Hepatocyte (in vitro differentiated cells): ENCODE measurements at regions not wholly inside any gene's neighbourhood (a gene's known extent, or its start where the extent isn't known, plus 50 kb on each side); places are given as distances from the start of the nearest gene placed in this dataset.

Experiments
- DNase-seq: peaks from one replicate; pipeline ENCODE4 v3.0.0-alpha.2; 2016; ENCODE audit warnings: low spot score
- H2AFZ ChIP-seq: fragments of 200-600 bp; sonication (generic); 2 replicates; pipeline ENCODE4 v1.6.0; 2016; ENCODE audit warnings: antibody characterized with exemption, mild to moderate bottlenecking
- H3K27ac ChIP-seq: fragments of 200-600 bp; sonication (generic); 2 replicates; pipeline ENCODE4 v1.5.1; 2016; ENCODE audit warnings: mild to moderate bottlenecking
- H3K27me3 ChIP-seq: fragments of 200-600 bp; sonication (generic); 2 replicates; pipeline ENCODE4 v1.6.1; 2016
- H3K36me3 ChIP-seq: fragments of 200-600 bp; sonication (generic); replicated peaks from 2 replicates; pipeline ENCODE4 v1.5.1; 2016; ENCODE audit warnings: low read depth; ENCODE audit not compliant: insufficient read depth
- H3K4me1 ChIP-seq: fragments of 200-600 bp; sonication (generic); 2 replicates; pipeline ENCODE4 v1.5.1; 2016; ENCODE audit warnings: mild to moderate bottlenecking, moderate library complexity; ENCODE audit not compliant: insufficient read depth
- H3K4me2 ChIP-seq: fragments of 200-600 bp; sonication (generic); 2 replicates; pipeline ENCODE4 v1.6.0; 2016
- H3K4me3 ChIP-seq: fragments of 200-600 bp; sonication (generic); 2 replicates; pipeline ENCODE4 v1.5.1; 2016; ENCODE audit warnings: mild to moderate bottlenecking
- H3K79me2 ChIP-seq: fragments of 200-600 bp; sonication (generic); 2 replicates; pipeline ENCODE4 v1.6.0; 2017; ENCODE audit warnings: mild to moderate bottlenecking
- H3K9me2 ChIP-seq: fragments of 200-600 bp; sonication (generic); replicated peaks from 2 replicates; pipeline ENCODE4 v1.6.0; 2017; ENCODE audit warnings: mild to moderate bottlenecking; ENCODE audit not compliant: insufficient read depth
- H3K9me3 ChIP-seq: fragments of 200-600 bp; sonication (generic); 2 replicates; pipeline ENCODE4 v1.5.1; 2016; ENCODE audit warnings: low read depth, mild to moderate bottlenecking
- H4K20me1 ChIP-seq: fragments of 200-600 bp; sonication (generic); 2 replicates; pipeline ENCODE4 v1.6.0; 2016; ENCODE audit warnings: mild to moderate bottlenecking; ENCODE audit not compliant: insufficient read depth, poor library complexity, severe bottlenecking
- EZH2 ChIP-seq: fragments of 200-600 bp; sonication (generic); IDR thresholded peaks from 2 replicates; pipeline ENCODE4 v1.6.1; 2016; ENCODE audit warnings: antibody characterized with exemption, mild to moderate bottlenecking, borderline replicate concordance
- EZH2phosphoT487 ChIP-seq: fragments of 200-600 bp; sonication (generic); IDR thresholded peaks from one replicate; pipeline ENCODE4 v1.6.1; 2018; ENCODE audit warnings: antibody characterized with exemption, mild to moderate bottlenecking, low read depth, moderate library complexity; ENCODE audit not compliant: unreplicated experiment, severe bottlenecking
- WGBS: methylation state at CpG from one replicate; pipeline ENCODE4 v1.1.6; 2016; ENCODE audit warnings: low lambda C conversion rate; ENCODE audit errors: missing lambda C conversion rate; 5-methylcytosine and 5-hydroxymethylcytosine counted together
- TF ChIP-seq, protein P1 (sequence below): fragments of 200-600 bp; sonication (generic); IDR thresholded peaks from 2 replicates; pipeline ENCODE4 v1.5.1; 2016; ENCODE audit warnings: antibody characterized with exemption, mild to moderate bottlenecking; ENCODE audit not compliant: poor library complexity

DNA sequence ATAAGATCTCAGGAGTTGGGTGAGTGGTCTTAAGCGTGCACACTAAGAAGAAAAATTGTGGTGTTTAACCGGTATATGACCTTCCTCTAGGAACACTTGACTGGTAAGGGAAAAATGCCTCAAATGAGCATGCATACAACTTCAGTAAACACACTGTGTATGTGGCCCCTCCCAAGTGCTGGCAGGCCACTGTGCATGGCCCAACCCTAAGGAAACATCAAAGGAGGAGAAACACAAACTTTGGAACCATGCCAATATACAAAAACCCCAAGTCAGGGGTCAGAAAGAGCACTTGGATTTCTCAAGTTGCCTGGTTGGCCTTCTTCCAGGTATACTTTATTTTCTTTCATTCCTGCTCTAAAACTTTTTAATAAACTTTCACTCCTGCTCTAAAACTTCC lies 308.9 kb upstream of the LRRTM4 start:
- TF ChIP-seq EZH2phosphoT487 (no peak), EZH2 (no peak)
- TF ChIP-seq, protein P1, sequence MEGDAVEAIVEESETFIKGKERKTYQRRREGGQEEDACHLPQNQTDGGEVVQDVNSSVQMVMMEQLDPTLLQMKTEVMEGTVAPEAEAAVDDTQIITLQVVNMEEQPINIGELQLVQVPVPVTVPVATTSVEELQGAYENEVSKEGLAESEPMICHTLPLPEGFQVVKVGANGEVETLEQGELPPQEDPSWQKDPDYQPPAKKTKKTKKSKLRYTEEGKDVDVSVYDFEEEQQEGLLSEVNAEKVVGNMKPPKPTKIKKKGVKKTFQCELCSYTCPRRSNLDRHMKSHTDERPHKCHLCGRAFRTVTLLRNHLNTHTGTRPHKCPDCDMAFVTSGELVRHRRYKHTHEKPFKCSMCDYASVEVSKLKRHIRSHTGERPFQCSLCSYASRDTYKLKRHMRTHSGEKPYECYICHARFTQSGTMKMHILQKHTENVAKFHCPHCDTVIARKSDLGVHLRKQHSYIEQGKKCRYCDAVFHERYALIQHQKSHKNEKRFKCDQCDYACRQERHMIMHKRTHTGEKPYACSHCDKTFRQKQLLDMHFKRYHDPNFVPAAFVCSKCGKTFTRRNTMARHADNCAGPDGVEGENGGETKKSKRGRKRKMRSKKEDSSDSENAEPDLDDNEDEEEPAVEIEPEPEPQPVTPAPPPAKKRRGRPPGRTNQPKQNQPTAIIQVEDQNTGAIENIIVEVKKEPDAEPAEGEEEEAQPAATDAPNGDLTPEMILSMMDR: no peak
- no peak overlapping the region for H2AFZ ChIP-seq
- WGBS: 78% methylated on average over 2 of the region's 2 CpGs

DNA sequence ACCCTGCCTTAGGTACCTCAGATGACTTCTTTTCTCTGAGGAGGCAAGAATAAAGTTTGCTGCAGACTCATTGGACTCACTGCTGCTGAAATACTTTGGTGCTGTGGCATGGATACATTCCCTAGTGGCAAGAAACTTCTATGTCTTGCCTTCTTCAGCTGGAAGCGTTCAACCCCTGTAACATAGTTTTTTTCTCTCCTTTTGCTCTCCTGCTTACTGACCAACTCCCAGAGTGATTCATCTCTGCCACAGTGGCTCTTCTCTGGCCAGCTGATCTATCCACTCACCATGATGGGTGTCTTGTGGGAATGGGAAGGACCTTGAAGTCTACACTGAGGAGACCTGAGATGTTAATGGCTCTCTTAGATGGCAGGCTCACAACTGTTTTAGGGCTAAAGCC lies 309.3 kb upstream of the LRRTM4 start:
- Histone ChIP-seq H3K27me3 (no peaks in the 10 kb centered on the region), H3K4me2 (no peak overlapping the region), H2AFZ (no peak overlapping the region), H4K20me1 (no peaks in the 10 kb centered on the region), H3K36me3 (no peaks in the 10 kb centered on the region), H3K9me3 (no peaks in the 10 kb centered on the region), H3K27ac (peak overlapping the region; percentile 15), H3K4me1 (no peaks in the 10 kb centered on the region), H3K4me3 (no peak overlapping the region), H3K9me2 (no peaks in the 10 kb centered on the region), H3K79me2 (no peaks in the 10 kb centered on the region)
- DNase-seq: no peak
- WGBS: 83% methylated on average over 1 of the region's 1 CpG
- TF ChIP-seq EZH2phosphoT487: no peak
- no peak for TF ChIP-seq EZH2
- TF ChIP-seq, protein P1: no peak

More for the DNA sequence above, 308.9 kb upstream of the LRRTM4 start:
- Histone ChIP-seq H3K27me3 (no peaks in the 10 kb centered on the region), H3K9me2 (no peaks in the 10 kb centered on the region), H3K27ac (peak overlapping the region; percentile 15), H4K20me1 (no peaks in the 10 kb centered on the region), H3K9me3 (no peaks in the 10 kb centered on the region), H3K4me1 (no peaks in the 10 kb centered on the region), H3K4me3 (no peak overlapping the region), H3K4me2 (no peak overlapping the region), H3K36me3 (no peaks in the 10 kb centered on the region), H3K79me2 (no peaks in the 10 kb centered on the region)
- peak; percentile 11 for DNase-seq

DNA sequence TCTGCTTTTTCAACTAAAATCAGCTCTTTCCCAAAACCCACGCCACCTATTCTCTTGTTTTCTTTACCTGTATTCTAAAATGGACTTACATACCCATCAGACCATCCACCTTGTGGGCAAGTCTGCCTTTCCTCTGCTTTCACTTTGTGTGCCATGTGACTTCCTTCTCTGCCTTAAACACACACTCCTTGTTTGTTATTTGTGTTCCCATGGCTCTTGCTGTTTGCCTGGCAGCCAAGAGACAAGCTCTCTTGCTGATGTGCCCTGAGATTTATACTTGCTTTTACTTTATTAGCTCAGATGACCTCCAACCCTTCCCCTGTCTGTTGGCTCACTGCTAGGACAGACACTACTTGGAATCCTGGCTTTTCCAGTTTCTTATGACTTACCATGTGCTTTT lies 309.7 kb upstream of the LRRTM4 start:
- Histone ChIP-seq H3K27ac (no peak overlapping the region), H4K20me1 (no peaks in the 10 kb centered on the region), H3K4me3 (no peak overlapping the region), H3K9me2 (no peaks in the 10 kb centered on the region), H3K4me2 (no peak overlapping the region), H3K4me1 (no peaks in the 10 kb centered on the region), H2AFZ (no peak overlapping the region), H3K9me3 (no peaks in the 10 kb centered on the region), H3K79me2 (no peaks in the 10 kb centered on the region), H3K27me3 (no peaks in the 10 kb centered on the region), H3K36me3 (no peaks in the 10 kb centered on the region)
- 4% methylated on average over 1 of the region's 1 CpG for WGBS
- TF ChIP-seq, protein P1: no peak
- no peak for DNase-seq

DNA sequence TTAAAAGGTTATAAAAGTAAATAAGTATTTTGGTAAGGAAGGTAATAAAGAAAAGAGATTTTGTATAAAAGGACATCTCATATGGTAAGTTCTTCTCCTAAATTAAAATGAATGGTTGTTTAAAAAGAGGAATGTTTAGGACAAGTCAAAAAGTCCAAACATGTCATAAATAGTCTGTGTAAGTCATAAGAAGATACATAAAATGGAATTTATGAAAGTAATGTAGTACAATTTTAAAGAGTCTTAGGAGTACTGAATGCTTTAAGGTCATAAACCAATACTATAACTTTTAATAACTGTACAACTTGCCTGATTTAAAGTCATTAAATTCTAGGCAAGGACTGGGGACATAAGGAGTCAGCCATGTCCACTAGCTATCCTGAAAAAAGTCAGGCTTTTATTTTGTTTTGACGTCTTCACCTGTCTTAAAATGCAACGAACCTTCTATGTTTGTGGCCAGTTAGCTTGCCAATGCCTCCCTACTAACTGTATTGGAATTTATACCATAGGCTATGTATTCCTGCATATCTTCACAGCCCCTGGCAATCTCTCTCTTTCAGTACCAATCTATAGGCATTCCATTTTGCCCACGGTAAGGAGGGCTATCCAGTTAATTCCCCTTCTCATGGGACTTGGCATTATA lies 312.3 kb upstream of the LRRTM4 start:
- DNase-seq: no peak
- no peak for TF ChIP-seq EZH2phosphoT487
- TF ChIP-seq, protein P1: no peak
- Histone ChIP-seq H3K36me3 (no peaks in the 10 kb centered on the region), H3K27ac (no peak overlapping the region), H3K27me3 (no peaks in the 10 kb centered on the region), H3K4me1 (no peaks in the 10 kb centered on the region), H3K9me2 (no peaks in the 10 kb centered on the region), H3K4me2 (no peak overlapping the region), H3K79me2 (no peaks in the 10 kb centered on the region), H3K9me3 (no peaks in the 10 kb centered on the region), H3K4me3 (no peak overlapping the region), H2AFZ (no peak overlapping the region), H4K20me1 (no peaks in the 10 kb centered on the region)
- WGBS: 83% methylated on average over 3 of the region's 3 CpGs
